ENCODE measurements at regions not wholly inside any gene's neighbourhood (a gene's known extent, or its start where the extent isn't known, plus 50 kb on each side); places are given as distances from the start of the nearest gene placed in this dataset.
"Not testable (repeated sequence)": the region's sequence is repeated elsewhere in the genome, so short reads cannot be mapped to it uniquely, and the experiment has no call there.

GRCh38 chr12:92059960-92060359 lies 85.7 kb downstream of the BTG1 start:
- no peak for DNase-seq

DNA sequence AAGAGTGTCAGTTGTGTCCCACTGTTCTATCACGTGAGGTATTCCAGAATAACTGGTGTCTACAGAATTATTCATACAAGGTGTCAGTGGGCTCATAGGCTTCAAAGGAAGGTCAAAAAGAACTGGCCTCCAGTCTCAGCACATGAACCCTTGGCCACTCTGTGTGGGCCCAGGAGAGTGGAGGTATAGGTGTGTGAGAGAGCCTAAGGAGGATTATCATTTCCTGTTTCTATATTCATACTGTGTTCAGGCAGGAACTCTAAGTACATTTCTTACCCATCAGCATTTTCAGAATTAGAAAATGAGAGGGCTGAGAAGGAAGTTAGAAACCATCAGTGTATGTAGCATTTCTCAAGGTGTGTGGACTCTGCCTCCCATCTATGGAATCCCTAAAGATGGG lies 87.0 kb downstream of the BTG1 start:
- no peak for DNase-seq

DNA sequence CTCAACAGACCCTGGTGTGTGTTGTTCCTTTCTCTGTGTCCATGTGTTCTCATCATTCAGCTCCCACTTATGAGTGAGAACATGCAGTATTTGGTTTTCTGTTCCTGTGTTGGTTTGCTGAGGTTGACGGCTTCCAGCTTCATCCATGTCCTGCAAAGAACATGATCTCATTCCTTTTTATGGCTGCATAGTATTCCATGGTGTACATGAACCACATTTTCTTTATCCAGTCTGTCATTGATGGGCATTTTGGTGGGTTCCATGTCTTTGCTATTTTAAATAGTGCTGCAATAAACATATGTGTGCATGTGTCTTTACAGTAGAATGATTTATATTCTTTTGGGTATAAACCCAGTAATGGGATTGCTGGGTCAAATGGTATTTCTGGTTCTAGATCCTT lies 88.9 kb downstream of the BTG1 start:
- not testable (repeated sequence) for DNase-seq

DNA sequence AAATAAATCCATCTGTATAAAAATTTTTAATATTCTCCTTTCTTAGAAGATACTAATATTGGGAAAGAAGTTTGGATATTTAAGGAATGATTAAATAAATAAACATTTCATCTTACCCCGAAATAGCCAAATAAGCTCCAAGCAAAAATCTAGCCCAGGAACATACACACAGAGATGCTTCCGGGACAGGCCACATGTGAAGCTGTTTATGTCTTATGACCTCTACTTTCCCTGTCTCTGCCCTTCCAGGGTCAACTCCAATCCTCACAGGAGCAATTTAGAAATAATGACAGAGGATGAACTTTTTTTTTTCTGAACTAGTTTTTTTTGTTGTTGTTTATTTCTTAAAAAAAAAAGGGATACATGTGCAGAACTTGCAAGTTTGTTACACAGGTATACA lies 89.4 kb downstream of the BTG1 start:
- DNase-seq: no peak

GRCh38 chr12:92055877-92056276 lies 89.8 kb downstream of the BTG1 start:
- DNase-seq: peak; percentile 79

DNA sequence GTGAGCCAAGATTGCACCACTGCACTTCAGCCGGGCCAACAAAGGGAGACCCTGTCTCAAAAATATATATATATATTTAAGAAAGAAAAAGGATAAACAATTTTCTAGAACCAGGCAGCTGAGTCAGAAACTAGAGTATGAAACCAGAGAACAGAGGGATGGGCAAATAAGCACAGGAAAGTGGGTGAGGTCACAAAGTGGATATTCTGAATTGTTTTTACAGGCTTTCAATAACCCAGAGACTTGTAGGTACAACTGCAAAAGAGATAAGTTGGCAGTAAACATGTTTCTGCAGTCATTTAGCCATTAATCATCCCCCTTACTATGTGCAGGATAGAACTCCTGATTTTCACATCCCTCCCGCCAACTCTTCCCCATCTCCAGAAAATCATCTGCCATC lies 94.2 kb downstream of the BTG1 start:
- DNase-seq: no peak

- no peak for DNase-seq
Measured at GRCh38 chr12:92049403-92049802, 96.2 kb downstream of the BTG1 start.

DNA sequence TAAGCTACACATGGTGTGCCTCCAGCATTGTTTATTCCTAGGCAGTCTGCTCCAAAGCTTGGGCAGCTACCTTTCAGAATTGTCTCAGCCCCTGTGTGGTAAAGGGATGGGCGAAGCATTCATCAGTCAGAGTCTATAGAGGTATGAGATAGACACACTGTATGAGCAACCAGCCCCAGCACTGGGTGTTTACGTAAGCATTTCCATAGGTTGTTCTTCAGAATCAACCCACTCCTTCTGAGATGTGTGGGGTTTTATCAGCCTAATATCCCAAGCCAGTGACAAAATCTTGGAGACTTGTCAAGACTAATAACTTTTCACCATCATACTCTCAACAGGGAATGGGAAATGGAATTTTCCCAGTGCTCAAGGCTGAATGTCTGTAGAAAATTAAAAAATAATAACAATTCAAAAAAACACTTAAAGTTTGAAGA lies 98.2 kb downstream of the BTG1 start:
- no peak for DNase-seq

- DNase-seq: no peak
Measured at GRCh38 chr12:92046557-92047392, 98.9 kb downstream of the BTG1 start.

DNA sequence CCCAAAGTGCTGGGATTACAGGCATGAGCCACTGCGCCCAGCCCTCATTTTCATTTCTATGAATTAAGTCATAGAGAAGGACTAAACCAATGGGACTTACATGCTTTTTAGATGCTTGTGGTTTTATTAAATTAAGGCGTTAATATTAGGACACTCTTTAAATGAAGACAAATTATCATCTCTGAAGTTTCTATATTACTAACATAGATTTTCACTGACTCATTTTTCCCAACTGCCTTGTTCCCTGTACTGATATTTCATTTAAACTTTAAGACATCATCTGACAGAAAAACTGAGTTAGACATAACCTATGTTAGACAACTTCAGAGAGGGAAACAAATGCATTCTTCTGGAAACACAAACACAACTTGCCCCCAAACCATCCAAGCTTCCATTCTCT lies 99.8 kb downstream of the BTG1 start:
- no peak for DNase-seq

- DNase-seq: no peak
Measured at GRCh38 chr12:92044435-92044834, 101.2 kb downstream of the BTG1 start.

GRCh38 chr12:92042791-92043531 lies 102.7 kb downstream of the BTG1 start:
- no peak for DNase-seq

- DNase-seq: peak; percentile 57
Measured at GRCh38 chr12:92041742-92042141, 103.9 kb downstream of the BTG1 start.

DNA sequence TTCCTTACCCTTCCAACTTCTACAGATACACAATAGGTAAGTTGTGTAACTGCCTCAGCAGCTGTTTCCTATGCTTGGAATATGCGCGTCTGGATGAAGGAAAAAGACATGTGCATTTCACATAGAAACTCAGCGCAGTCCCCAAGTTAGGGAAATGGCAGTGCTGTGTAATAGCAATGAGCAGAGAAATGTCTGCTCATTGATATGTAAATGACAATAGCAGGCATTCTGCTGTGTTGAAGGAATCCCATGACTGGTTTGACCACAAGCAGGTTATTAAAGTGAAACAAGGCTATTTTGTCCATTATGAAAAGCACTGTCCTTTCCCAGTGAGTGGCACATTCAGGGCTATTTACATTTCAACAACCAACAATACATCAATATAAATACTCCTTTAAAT lies 106.6 kb downstream of the BTG1 start:
- no peak for DNase-seq

DNA sequence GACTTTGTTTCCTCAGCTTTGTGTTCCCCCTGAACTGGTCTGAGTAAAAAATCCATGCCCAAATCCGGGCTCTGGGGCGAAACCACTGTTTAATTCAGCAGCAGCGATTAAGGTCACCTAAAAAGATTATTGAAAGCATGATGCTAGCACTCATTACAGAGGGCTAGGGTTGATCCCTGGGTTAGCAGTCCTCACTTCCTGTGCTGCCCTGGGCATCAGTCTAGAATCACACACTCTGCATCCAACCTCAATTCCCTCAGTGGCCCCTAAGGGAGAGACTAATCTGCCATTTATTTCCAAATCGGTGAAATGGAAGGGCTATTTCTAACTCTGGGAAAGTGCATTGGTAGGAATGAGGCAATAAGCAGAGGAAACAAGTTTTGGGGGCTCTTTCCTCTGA lies 107.2 kb downstream of the BTG1 start:
- no peak for DNase-seq

GRCh38 chr12:92036771-92037453 lies 108.7 kb downstream of the BTG1 start:
- no peak for DNase-seq

GRCh38 chr12:92036061-92036620 lies 109.5 kb downstream of the BTG1 start:
- DNase-seq: no peak

GRCh38 chr12:92035477-92035876 lies 110.2 kb downstream of the BTG1 start:
- no peak for DNase-seq

DNA sequence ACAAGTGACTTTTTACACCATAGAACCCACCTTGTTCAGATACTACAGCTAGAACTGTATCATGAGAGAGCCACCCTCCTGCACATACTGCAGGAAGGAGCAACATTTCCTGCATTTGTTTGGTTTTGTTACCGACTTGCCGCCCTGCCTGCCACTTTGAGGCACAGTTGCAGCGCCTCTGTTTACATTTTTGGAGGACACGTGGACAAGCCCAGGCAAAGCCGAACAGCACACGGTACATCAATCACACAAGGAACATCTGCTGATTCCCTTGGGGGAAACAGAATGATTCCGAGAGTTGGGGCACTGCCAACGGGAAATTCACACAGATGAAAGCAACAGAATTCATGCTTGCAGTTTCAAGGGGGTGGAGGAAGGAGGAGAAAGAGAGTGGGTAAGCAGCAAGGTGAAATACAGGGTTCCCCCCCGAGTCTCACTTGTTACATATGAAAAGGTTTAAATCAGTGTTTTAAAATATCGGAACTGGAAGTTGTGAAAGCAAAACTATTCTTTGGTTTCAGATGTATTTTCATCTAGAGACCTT lies 110.7 kb downstream of the BTG1 start:
- peak; percentile 66 for DNase-seq

DNA sequence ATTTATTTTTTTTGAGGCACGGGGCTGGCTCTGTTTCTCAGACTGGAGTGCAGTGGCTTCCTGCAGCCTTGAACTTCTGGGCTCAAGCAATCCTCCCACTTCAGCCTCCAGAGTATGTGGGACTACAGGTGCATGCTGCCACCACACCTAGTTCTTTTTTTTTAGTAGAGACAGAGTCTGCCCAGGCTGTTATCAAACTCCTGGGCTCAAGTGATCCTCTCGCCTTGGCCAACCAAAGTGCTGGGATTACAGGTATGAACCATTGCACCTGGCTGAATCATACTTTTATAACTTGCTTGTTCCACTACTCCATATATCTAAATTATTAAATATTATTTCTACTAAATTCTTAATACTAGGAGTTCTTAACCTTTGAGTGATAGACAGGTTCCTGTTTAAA lies 111.6 kb downstream of the BTG1 start:
- no peak for DNase-seq

DNA sequence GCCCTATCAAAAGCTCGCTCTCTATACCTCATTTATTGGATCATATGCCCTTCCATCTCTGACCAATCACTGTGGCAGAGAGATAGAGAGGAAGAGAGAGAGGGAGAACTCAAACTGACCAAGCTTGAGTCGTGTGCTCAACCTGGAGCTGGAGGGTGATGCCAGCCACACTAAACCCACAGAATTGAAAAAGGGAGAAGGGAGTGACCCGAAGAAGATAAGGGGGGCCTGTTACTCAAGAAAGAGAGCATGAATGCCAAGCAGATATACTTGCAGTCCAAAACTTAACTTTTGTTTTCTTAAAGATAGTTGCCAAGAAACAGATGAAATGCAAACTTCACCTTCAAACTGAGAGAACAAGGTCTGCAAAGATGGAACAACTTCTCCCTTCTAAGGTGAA lies 112.7 kb downstream of the BTG1 start:
- DNase-seq: no peak

DNA sequence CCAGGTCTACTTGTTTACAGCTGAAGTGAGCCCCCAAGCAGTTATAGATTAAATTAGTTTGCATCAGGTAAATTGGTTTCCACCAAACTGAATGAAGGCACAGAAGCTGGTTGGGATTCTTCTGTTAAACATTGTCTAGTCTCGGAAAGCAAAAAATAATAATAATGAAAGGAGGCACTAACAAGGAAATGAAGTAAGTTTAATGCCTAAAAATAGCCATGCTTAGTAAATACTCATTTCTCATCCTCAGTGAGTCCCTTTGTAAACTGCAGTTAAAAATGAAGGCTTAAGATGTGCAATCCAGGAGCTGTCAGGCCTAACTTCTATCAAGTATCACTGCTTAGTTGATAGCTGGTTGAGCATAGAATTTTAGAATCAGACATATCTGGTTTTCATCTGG lies 113.5 kb downstream of the BTG1 start:
- DNase-seq: no peak

GRCh38 chr12:92030618-92031017 lies 115.0 kb downstream of the BTG1 start:
- peak; percentile 86 for DNase-seq
